Neural crest cell (in vitro differentiated cells): ENCODE measurements at regions not wholly inside any gene's neighbourhood (a gene's known extent, or its start where the extent isn't known, plus 50 kb on each side); places are given as distances from the start of the nearest gene placed in this dataset.

Experiments
- DNase-seq: peaks from one replicate; pipeline ENCODE4 v3.0.0; 2021; ENCODE audit warnings: low read depth, mixed read lengths, low spot score
- H3K27ac Mint-ChIP-seq: one replicate; pipeline ENCODE4 v1.8.0; 2021; ENCODE audit warnings: mild to moderate bottlenecking, mixed read lengths; ENCODE audit not compliant: unreplicated experiment
- H3K27me3 Mint-ChIP-seq: 2 replicates; pipeline ENCODE4 v1.8.0; 2021; ENCODE audit warnings: low read depth, mild to moderate bottlenecking, mixed read lengths
- H3K36me3 Mint-ChIP-seq: 2 replicates; pipeline ENCODE4 v1.8.0; 2021; ENCODE audit warnings: low read depth, mild to moderate bottlenecking, mixed read lengths
- H3K4me1 Mint-ChIP-seq: 2 replicates; pipeline ENCODE4 v1.8.0; 2021; ENCODE audit warnings: mixed read lengths
- H3K4me3 Mint-ChIP-seq: one replicate; pipeline ENCODE4 v1.8.0; 2021; ENCODE audit warnings: mild to moderate bottlenecking, mixed read lengths
- H3K9me3 Mint-ChIP-seq: 2 replicates; pipeline ENCODE4 v1.8.0; 2021; ENCODE audit warnings: mixed read lengths
- CTCF ChIP-seq: fragments of 200-600 bp; sonication (generic); conservative IDR thresholded peaks from 2 replicates; pipeline ENCODE4 v1.5.0; 2021; ENCODE audit warnings: antibody characterized with exemption, mild to moderate bottlenecking

GRCh38 chr14:94679106-94679810, 67.1 kb downstream of the SERPINA3 start:
- H3K36me3 Mint-ChIP-seq = no peaks in the 10 kb centered on the region
- H3K27me3 Mint-ChIP-seq = peaks cover 11% of the 10 kb centered on the region

GRCh38 chr14:94677747-94678146, 65.6 kb downstream of the SERPINA3 start:
- no peak for TF ChIP-seq CTCF
- DNase-seq = no peak
- H3K36me3 Mint-ChIP-seq = no peaks in the 10 kb centered on the region

More at GRCh38 chr14:94679106-94679810, 67.1 kb downstream of the SERPINA3 start:
- peaks cover 14% of the 10 kb centered on the region for H3K4me1 Mint-ChIP-seq
- H3K4me3 Mint-ChIP-seq = no peak overlapping the region
- no peak for DNase-seq
- TF ChIP-seq CTCF = no peak
- H3K9me3 Mint-ChIP-seq = no peaks in the 10 kb centered on the region
- H3K27ac Mint-ChIP-seq = no peak overlapping the region

GRCh38 chr14:94677213-94677612, 65.0 kb downstream of the SERPINA3 start:
- peaks cover 8% of the 10 kb centered on the region for H3K27me3 Mint-ChIP-seq
- H3K4me1 Mint-ChIP-seq = peaks cover 12% of the 10 kb centered on the region
- no peak overlapping the region for H3K27ac Mint-ChIP-seq
- DNase-seq = no peak
- no peak for TF ChIP-seq CTCF
- H3K36me3 Mint-ChIP-seq = no peaks in the 10 kb centered on the region
- H3K4me3 Mint-ChIP-seq = no peak overlapping the region
- H3K9me3 Mint-ChIP-seq = no peaks in the 10 kb centered on the region

More at GRCh38 chr14:94677747-94678146, 65.6 kb downstream of the SERPINA3 start:
- no peak overlapping the region for H3K27ac Mint-ChIP-seq
- no peaks in the 10 kb centered on the region for H3K9me3 Mint-ChIP-seq
- H3K4me1 Mint-ChIP-seq = peaks cover 14% of the 10 kb centered on the region
- H3K4me3 Mint-ChIP-seq = no peak overlapping the region
- peaks cover 10% of the 10 kb centered on the region for H3K27me3 Mint-ChIP-seq

GRCh38 chr14:94676495-94677185, 64.4 kb downstream of the SERPINA3 start:
- H3K36me3 Mint-ChIP-seq = no peaks in the 10 kb centered on the region
- no peak overlapping the region for H3K27ac Mint-ChIP-seq
- TF ChIP-seq CTCF = no peak
- no peak for DNase-seq
- no peak overlapping the region for H3K4me3 Mint-ChIP-seq
- no peaks in the 10 kb centered on the region for H3K9me3 Mint-ChIP-seq
- H3K27me3 Mint-ChIP-seq = peaks cover 8% of the 10 kb centered on the region
- H3K4me1 Mint-ChIP-seq = peaks cover 16% of the 10 kb centered on the region

GRCh38 chr14:94675036-94675435, 62.8 kb downstream of the SERPINA3 start:
- H3K9me3 Mint-ChIP-seq = no peaks in the 10 kb centered on the region
- TF ChIP-seq CTCF = no peak
- H3K27me3 Mint-ChIP-seq = peaks cover 5% of the 10 kb centered on the region
- no peak for DNase-seq
- H3K27ac Mint-ChIP-seq = no peak overlapping the region
- no peak overlapping the region for H3K4me3 Mint-ChIP-seq
- peaks cover 18% of the 10 kb centered on the region for H3K4me1 Mint-ChIP-seq
- no peaks in the 10 kb centered on the region for H3K36me3 Mint-ChIP-seq
